ENCODE measurements at regions not wholly inside any gene's neighbourhood (a gene's known extent, or its start where the extent isn't known, plus 50 kb on each side); places are given as distances from the start of the nearest gene placed in this dataset.

DNA sequence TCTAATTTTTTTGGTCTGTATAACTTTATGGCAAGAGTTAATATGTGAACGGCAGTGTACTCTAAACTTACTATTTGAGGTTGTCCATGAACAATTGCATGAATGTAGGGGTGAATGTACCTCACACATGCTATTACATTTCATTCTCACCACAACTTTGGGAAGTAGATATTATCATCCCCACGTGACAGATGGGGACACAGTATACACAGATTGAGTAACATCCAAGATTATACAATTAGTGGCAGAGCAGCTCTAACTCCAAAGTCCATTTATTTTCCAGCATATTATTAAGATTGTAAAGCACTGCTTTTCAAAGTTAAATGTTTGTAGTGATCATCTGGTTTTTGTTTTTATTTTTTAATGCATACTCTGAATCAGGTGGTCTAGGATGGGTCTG is 622.1 kb upstream of the ZEB2 start (continued):
- TF ChIP-seq, protein P1, sequence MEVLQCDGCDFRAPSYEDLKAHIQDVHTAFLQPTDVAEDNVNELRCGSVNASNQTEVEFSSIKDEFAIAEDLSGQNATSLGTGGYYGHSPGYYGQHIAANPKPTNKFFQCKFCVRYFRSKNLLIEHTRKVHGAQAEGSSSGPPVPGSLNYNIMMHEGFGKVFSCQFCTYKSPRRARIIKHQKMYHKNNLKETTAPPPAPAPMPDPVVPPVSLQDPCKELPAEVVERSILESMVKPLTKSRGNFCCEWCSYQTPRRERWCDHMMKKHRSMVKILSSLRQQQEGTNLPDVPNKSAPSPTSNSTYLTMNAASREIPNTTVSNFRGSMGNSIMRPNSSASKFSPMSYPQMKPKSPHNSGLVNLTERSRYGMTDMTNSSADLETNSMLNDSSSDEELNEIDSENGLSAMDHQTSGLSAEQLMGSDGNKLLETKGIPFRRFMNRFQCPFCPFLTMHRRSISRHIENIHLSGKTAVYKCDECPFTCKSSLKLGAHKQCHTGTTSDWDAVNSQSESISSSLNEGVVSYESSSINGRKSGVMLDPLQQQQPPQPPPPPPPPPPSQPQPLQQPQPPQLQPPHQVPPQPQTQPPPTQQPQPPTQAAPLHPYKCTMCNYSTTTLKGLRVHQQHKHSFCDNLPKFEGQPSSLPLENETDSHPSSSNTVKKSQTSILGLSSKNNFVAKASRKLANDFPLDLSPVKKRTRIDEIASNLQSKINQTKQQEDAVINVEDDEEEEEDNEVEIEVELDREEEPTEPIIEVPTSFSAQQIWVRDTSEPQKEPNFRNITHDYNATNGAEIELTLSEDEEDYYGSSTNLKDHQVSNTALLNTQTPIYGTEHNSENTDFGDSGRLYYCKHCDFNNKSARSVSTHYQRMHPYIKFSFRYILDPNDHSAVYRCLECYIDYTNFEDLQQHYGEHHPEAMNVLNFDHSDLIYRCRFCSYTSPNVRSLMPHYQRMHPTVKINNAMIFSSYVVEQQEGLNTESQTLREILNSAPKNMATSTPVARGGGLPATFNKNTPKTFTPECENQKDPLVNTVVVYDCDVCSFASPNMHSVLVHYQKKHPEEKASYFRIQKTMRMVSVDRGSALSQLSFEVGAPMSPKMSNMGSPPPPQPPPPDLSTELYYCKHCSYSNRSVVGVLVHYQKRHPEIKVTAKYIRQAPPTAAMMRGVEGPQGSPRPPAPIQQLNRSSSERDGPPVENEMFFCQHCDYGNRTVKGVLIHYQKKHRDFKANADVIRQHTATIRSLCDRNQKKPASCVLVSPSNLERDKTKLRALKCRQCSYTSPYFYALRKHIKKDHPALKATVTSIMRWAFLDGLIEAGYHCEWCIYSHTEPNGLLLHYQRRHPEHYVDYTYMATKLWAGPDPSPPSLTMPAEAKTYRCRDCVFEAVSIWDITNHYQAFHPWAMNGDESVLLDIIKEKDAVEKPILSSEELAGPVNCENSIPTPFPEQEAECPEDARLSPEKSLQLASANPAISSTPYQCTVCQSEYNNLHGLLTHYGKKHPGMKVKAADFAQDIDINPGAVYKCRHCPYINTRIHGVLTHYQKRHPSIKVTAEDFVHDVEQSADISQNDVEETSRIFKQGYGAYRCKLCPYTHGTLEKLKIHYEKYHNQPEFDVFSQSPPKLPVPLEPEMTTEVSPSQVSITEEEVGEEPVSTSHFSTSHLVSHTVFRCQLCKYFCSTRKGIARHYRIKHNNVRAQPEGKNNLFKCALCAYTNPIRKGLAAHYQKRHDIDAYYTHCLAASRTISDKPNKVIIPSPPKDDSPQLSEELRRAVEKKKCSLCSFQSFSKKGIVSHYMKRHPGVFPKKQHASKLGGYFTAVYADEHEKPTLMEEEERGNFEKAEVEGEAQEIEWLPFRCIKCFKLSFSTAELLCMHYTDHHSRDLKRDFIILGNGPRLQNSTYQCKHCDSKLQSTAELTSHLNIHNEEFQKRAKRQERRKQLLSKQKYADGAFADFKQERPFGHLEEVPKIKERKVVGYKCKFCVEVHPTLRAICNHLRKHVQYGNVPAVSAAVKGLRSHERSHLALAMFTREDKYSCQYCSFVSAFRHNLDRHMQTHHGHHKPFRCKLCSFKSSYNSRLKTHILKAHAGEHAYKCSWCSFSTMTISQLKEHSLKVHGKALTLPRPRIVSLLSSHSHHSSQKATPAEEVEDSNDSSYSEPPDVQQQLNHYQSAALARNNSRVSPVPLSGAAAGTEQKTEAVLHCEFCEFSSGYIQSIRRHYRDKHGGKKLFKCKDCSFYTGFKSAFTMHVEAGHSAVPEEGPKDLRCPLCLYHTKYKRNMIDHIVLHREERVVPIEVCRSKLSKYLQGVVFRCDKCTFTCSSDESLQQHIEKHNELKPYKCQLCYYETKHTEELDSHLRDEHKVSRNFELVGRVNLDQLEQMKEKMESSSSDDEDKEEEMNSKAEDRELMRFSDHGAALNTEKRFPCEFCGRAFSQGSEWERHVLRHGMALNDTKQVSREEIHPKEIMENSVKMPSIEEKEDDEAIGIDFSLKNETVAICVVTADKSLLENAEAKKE (CRISPR knock-in tag; IDR thresholded peaks at IDR 0.05), result no peak
- no peak for TF ChIP-seq CREB1 (CRISPR knock-in tag; IDR thresholded peaks at IDR 0.05; ENCODE audit: low read depth)

DNA sequence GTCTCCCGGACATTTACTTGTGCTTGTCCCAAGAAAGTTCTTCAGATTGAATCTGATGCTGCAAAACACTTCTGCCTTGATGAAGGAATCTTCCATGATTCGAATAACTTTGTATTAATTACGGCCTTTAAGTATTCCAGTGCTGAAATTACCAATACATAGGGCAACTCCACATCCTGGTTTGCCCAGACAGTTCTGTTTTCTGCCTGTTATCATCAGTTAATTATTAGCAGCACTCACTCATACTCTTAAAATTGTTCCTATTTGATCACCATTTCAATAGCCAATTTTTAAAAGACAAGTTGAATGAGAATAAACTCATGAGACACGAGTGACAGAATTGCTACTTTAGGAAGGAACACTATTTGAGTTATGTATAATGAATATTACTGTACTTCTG is 620.7 kb upstream of the ZEB2 start:
- Histone ChIP-seq H3K36me3 (ENCODE audit: insufficient read depth) (no peaks in the 10 kb centered on the region), H3K79me2 (replicated peaks; ENCODE audit: insufficient read depth) (no peaks in the 10 kb centered on the region), H4K20me1 (replicated peaks; ENCODE audit: insufficient read depth) (no peaks in the 10 kb centered on the region), H2AFZ (no peak overlapping the region), H3K4me3 (no peak overlapping the region), H3K4me1 (ENCODE audit: insufficient read depth) (no peaks in the 10 kb centered on the region), H3K4me2 (no peak overlapping the region), H3F3A (replicated peaks; ENCODE audit: low read depth) (no peaks in the 10 kb centered on the region), H3K9me2 (ENCODE audit: insufficient read depth) (no peaks in the 10 kb centered on the region), H3K27me3 (ENCODE audit: insufficient read depth) (no peaks in the 10 kb centered on the region), H3K27ac (ENCODE audit: low read depth) (no peak overlapping the region)
- Mint-ChIP-seq H3K36me3 (ENCODE audit: low read depth) (no peaks in the 10 kb centered on the region), H3K27ac (no peak overlapping the region), H3K9me3 (no peaks in the 10 kb centered on the region), H3K4me3 (no peak overlapping the region), H3K4me1 (no peaks in the 10 kb centered on the region), H3K27me3 (ENCODE audit: insufficient read depth, low read depth, poor library complexity) (no peaks in the 10 kb centered on the region)
- DNase-seq (ENCODE audit: low spot score) (no peak), ATAC-seq (no peak)
- no peak for TF ChIP-seq ZNF331 (CRISPR knock-in tag; IDR thresholded peaks at IDR 0.05; ENCODE audit: low read depth)
- TF ChIP-seq, protein P2, sequence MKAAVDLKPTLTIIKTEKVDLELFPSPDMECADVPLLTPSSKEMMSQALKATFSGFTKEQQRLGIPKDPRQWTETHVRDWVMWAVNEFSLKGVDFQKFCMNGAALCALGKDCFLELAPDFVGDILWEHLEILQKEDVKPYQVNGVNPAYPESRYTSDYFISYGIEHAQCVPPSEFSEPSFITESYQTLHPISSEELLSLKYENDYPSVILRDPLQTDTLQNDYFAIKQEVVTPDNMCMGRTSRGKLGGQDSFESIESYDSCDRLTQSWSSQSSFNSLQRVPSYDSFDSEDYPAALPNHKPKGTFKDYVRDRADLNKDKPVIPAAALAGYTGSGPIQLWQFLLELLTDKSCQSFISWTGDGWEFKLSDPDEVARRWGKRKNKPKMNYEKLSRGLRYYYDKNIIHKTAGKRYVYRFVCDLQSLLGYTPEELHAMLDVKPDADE (IDR thresholded peaks at IDR 0.05), result no peak
- TF ChIP-seq STAT1 (IDR thresholded peaks at IDR 0.05; ENCODE audit: unreplicated experiment), result no peak
- TF ChIP-seq NANOG (IDR thresholded peaks at IDR 0.05; ENCODE audit: borderline replicate concordance), result no peak
- TF ChIP-seq JUNB (IDR thresholded peaks at IDR 0.05; ENCODE audit: unreplicated experiment), result no peak
- TF ChIP-seq, protein P3, sequence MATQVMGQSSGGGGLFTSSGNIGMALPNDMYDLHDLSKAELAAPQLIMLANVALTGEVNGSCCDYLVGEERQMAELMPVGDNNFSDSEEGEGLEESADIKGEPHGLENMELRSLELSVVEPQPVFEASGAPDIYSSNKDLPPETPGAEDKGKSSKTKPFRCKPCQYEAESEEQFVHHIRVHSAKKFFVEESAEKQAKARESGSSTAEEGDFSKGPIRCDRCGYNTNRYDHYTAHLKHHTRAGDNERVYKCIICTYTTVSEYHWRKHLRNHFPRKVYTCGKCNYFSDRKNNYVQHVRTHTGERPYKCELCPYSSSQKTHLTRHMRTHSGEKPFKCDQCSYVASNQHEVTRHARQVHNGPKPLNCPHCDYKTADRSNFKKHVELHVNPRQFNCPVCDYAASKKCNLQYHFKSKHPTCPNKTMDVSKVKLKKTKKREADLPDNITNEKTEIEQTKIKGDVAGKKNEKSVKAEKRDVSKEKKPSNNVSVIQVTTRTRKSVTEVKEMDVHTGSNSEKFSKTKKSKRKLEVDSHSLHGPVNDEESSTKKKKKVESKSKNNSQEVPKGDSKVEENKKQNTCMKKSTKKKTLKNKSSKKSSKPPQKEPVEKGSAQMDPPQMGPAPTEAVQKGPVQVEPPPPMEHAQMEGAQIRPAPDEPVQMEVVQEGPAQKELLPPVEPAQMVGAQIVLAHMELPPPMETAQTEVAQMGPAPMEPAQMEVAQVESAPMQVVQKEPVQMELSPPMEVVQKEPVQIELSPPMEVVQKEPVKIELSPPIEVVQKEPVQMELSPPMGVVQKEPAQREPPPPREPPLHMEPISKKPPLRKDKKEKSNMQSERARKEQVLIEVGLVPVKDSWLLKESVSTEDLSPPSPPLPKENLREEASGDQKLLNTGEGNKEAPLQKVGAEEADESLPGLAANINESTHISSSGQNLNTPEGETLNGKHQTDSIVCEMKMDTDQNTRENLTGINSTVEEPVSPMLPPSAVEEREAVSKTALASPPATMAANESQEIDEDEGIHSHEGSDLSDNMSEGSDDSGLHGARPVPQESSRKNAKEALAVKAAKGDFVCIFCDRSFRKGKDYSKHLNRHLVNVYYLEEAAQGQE (IDR thresholded peaks at IDR 0.05; ENCODE audit: unreplicated experiment), result no peak

Measured in GM23338 (cell line).